Stimulated activated CD4-positive, alpha-beta T cell treated with anti-CD3 and anti-CD28 coated beads, Interleukin-12 subunit alpha, Interleukin-12 subunit beta, amount 100 ng/mL, for 4 hours (primary cell): ENCODE measurements at regions not wholly inside any gene's neighbourhood (a gene's known extent, or its start where the extent isn't known, plus 50 kb on each side); places are given as distances from the start of the nearest gene placed in this dataset.

ENCODE experiments used
- DNase-seq: peaks from one replicate; pipeline ENCODE4 v3.0.0-alpha.2; 2020

DNA sequence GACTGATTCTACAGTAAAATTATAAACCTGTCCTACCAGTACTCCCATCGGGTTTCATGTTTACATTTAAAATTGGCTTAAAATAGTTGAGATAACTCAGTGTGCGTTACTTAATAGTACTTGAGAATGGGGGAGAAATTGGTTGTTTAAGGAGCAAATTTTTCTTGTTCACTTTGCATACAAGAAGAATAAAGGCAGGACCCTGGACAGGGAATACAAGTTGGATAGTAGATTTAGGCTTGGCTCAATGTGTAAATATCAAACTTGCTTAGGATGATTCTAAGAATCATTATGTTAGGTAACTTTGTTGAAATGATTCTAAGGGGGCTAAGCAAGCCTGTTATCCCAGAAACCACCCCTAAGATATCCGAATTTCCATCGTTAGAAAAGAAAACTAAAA is 448.4 kb upstream of the TLE4 start:
- no peak for DNase-seq

DNA sequence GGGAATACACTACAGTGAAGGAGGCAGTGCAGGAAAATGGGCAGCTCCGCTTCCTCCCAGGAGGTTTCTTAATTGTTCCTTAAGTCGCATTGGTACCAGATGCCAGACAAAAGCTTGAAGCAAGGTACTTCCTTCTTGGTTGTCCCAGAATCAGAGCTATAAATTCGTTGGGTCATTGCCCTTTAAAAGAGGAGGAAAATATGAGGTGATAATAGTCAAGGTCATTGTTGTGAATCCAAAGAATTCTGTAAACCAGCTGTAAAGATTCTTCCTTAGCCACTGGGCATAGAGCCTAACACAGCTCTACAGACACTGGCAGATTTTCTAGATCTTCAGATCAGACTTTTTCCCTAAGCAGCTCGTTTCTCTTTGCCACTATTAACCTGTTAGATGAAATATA is 444.1 kb upstream of the TLE4 start:
- no peak for DNase-seq

DNA sequence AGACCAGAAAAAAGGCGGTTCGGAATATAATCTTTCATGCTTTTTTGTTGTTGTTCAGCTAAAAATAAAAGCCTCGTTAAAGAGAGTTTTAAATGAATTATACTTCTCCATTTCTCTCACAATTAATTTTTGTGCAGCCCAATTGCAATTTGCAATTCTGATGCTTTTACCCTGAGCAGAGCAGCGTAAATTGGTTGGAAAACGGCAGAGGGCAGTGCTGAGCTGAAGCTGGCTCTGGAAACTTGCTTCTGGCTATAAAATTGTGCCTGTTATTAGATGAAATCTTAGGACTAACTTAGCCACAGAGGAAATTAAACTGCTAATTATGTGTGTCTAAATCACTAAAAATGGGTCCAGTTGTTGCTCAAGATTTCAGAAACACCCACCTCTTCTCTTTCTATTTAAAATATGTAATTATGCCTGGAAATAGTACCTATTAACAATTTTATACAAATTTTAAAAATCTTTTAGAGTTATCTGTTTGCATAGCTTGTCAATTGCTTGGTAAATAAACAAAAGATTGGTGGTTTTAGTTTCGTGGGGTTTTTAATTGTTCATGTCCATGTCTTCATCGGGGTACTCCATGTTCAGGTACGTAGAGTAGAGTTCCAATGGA is 441.8 kb upstream of the TLE4 start:
- peak; percentile 4 for DNase-seq

DNA sequence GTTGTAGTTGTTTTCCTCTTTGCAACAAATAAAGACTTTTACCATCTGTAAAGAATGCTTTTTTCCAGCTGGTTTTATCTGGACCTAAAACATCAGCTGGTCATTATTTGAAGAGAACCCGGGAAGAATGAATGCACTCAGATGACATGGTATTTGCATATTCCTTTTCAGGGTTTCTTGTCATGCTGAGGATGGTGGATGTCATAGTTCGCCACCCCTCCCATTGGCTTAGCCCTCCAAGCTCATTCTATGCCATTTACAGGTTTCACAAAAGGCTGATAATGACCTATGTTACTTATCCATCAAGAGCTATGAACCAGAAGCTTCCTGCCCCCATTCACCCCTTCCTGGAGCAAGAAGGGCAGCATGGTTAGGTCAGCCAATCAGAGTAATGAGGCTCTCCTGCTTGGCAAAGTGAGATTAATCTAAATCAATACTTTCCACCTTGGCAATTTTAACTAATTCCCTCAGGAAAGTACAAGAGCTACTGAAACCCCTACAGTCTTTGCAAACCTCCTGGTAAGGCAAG is 440.5 kb upstream of the TLE4 start:
- no peak for DNase-seq

DNA sequence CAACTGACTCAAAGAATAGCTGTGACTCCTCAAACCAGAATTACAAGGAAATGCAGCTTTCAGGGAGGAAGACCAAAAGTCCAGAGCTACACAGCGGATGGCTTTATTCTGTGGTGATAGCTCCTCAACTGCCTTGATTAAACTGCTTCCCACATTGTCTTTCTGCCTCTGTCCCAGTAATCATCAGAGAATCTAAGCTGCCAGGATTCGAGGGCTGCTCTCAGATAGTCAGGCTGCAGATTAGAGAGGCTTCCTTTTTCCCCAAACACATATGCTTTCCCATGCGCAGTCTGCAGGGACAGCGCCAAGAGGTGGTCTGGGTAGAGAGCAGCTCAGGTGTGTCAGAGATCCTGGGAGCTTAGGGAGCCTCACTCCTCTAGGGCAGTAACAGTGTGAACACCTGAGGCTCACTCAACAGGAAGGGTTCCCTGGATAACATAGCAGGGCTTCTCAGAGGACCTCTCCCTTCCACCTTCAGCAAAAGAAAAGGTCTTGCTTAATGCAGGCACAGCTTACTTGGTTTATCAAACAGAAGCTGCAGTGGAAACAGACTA is 439.9 kb upstream of the TLE4 start:
- DNase-seq: no peak

DNA sequence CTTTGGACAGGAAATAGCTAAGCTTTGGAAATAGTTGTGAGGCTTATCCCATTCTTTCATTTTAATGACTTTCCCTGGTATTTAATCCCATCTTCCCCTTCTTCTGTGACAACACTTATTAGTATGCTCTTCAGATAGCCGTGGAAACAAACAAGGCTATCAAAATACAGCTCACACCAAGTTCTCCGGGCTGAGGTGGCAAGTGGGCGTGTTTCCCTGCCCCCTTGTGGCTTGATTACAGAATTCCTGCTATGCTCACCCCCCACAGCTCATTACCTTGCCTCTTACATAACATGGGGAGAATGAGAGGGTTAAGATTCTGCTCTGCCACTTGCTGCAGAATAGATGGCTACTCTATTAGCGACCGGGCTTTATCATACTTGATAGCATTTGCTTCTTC is 437.1 kb upstream of the TLE4 start:
- no peak for DNase-seq

DNA sequence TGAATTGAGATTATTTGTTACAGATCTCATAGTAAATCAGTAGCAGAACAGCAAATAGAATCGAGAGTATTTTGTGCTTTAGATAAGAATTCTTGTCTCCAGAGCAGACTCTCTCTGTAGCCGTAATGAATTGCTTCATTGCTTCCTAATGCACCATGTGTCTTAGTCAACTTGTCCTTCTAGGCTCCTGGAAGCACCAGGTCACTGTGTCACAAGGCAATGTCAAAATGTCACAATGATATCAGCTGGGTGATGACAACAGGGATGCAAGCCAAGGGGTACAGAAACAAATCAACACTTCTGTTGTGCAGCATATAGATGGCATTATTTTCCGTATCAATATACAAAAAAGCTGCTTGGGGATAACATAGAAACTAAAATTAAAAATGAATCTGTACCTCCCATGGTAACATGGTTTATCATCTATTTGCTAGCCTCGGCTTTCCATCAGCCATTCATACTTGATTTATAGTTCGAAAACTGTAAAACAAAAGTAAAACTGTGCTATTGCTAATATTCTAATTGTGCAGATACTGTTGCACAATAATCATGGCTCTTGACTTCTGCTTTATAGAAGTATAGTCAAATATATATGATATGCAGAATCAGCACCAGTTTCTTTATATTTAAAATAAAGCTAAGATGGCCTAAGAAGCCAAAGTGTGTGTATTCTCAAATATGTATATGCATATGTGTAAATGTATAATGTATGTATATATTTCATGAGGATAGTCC is 435.9 kb upstream of the TLE4 start:
- no peak for DNase-seq

DNA sequence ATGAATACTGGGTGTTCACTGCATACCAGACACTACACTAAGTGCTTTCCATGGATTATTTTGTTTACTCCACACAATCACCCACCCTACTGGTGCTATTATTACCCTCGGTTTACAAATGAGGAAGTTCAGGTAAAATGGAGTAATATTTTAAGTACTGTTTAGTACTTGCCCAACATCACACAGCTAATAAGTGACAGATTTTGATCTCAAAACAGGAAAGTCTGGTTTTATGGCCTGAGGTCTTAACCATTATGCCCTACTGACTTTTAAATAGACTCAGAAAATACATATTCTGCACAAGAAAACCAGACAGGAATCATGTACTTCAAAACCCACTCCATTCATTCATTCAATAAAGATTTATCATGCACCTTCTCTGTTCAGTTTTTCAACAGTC is 431.0 kb upstream of the TLE4 start:
- no peak for DNase-seq

DNA sequence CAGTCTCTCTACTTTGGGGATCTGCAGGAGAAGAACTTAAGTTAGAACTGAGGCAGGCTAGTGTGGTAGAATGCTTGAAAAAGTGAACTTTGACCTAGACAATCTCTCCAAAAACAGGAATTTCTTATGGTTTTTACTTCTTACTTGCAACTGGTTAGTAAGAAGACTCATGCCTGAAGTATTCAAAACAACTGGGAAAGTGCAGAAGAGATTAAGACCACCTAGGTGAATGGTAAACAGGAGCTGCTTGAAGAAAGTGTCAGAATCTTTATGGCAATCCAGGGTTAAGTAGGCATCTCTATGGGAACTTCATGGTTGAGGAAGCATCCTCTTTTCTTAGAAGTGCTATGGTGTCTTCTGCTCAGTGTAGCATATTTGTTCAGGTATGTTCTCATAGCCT is 428.6 kb upstream of the TLE4 start:
- no peak for DNase-seq

DNA sequence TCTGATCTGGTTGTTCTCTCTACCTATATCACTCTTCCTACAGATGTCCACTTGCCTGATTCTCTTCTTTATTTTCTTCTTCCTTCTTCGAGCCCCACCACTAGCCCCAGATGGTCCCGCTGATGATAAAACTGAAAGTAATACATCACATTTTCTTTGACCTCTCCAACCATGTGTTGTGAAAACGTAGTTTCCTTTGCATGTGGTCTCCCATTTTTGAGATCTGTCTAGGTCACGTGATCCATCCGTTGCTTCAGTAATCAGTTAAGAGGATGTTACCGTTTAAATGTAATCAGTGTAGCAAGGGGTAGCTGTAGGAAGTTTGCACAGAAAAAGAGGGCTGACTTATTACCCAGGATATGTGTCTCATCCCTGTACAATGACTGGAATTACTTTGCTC is 426.3 kb upstream of the TLE4 start:
- no peak for DNase-seq

DNA sequence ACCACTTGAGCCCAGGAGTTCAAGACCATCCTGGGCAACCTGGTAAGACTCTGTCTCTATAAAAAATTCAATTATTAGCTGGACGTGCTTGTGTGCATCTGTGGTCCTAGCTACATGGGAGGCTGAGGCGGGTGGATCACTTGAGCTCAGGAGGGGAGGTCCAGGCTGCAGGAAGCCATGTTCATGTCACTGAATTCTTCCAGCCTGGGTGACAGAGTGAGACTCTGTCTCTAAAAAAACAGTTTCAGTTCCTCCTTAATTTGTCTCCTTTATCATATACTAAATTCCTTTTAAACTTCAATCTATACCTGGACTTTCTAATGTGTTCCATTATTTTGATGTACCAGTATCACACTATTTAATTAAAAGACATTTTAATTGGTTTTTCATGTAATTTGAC is 422.2 kb upstream of the TLE4 start:
- no peak for DNase-seq

DNA sequence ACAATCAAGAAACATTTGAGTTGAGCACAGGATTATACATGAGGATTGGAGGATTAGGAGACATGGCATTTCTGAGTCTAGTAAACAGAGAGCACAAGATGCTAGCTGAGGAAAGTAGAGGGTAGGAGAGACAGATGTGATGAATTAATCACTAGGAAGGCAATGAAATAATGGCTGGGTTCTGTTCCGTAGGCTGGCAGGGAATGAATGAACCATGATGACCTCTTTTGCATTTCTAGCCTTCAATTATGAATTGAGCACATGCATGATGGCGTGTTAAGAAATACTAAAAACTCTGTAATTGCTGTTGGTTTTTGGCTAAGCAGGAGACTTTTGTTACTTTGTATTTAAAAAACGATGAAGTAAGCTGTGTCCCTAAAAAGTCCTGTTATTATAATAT is 420.0 kb upstream of the TLE4 start:
- no peak for DNase-seq

DNA sequence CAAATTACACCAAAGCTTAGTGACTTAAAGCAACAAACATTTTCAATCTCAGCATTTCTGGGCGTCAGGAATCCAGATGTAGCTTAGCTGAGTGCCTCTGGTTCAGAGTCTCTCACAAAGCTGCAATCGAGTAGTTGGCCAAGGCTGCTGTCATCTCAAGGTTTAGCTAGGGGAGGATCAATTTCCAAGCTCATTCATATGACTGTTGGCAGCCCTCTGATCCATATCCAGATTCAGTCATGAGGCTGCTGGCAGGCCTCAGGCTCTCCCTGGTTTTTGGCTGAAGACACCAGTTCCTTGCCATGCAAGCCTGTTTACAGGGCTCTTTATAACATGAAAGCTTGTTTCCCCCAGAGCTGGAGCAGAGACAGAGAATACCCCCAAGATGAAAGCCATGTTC is 419.5 kb upstream of the TLE4 start:
- no peak for DNase-seq

DNA sequence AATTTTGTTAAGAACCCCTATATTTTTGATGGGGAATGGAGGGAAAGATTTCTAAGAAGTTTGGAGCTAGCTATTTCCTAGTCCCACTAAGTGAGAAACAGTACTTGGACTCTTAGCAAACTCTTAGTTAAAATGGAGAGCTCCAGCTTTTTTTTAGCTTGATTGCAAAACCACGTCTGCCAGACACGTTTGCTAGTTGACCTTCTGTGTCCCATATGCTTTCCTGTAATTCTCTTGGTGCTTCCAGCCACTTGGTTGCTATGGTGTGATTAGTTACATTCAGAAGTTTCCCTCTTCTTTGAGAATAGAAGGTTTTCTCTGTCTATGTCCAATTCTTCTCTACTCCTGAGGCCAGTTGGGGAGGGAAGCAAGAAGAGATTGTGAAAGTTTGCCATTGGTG is 417.0 kb upstream of the TLE4 start:
- DNase-seq: no peak

DNA sequence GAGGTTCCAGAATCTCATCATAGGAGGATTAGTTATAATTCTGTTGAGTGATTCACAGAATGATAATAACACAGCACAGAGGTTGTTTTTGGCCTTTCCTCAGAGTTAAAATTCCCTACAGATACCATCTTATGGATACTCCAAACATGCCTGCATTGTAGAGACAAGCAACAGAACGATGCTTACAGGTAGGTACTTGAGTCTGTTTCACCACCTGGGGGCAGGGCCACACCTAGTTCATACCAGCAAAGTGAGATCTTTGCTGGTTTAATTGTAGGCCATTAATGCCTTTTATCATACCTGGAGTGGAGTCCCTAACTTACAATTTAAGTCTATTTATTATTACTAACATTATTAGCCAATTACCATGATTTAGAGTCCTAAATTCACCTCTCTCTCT is 416.5 kb upstream of the TLE4 start:
- no peak for DNase-seq

DNA sequence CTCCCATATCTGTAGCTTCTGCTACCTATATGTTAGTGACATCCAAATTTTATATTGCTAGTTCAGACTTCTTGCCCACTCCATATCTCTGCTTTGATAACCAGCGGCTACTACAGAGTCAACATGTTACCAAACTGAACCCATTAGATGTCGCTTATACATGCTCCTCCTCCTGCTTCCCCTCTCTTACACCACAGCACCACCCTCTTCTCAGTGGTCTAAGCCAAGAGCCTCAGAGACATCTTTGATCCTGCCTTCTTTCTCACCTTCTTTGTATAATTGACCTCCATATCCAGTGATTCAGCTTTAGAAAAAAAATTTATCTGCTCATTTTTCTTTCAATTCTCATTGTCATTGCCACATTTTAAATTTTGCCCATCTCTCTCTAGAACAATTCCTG is 408.2 kb upstream of the TLE4 start:
- no peak for DNase-seq

DNA sequence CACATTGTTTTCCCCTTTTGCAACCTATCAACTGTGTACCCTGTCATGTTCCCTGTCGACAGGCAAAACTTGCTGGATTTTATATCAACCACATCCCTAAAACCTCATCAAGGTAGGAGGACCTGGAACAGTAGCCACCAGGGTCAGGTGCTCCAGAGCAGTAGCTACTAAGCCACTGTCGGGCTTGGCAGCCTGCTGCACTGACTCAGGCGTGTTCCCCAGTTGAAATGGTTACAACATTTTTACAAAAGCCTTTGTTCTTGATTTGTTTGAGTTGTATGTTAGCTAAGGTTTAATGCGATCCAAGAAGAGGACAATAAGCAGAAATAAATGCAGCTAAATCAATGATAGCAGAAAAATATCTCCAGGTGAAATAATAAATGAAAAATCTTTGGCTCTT is 407.4 kb upstream of the TLE4 start:
- no peak for DNase-seq

DNA sequence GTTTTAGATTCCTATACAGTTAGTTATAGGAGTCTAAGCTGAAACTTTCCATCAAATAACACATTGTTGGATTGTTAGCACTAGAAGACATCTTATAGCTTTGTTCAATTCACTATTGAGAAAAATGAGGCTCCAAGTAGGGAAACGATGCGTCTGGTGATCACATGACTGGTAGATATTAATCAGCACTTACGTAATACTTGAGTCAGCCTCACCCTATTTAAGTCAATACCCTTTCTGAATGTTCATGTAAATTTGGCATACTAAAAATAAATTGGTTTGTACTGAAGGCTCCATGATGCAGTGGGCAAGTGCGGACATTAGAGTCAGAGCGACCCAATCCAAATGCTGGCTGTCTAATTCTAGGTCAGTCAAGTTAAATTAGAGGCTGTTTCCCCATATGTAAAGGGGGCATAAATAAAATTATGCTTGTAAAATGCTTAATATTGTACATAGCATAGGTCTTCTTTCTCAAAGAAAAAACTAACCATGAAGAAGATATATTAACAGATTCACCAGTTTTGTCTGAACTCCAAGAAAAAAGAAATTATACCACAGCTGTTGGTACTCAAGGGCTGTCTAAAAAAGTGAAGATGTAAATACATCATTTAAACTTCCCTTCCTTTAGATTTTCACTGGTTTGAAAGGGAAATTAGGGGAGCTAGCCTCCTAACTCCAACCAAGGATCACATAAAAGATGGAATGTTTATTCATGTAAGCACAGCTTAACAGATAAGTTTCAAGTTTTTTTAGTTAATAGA is 406.6 kb upstream of the TLE4 start:
- no peak for DNase-seq

DNA sequence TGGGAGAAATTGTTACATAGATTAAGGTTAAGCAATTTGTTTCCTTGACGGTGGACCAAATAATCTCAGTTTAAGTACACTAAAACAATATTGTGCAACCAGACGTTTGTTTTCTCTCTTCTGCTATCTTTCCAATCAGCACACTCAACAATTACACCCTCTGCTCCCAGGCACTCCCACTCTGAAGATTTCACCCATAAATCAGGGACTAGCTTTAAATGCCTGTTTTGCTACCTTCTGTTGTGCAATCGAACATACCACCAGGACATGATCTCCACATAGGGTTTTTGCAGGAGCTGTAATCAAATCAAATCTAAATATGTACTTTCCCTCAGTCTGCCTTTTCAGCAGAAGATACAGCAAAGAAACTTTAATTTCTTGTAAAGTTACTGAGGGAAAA is 405.8 kb upstream of the TLE4 start:
- no peak for DNase-seq

DNA sequence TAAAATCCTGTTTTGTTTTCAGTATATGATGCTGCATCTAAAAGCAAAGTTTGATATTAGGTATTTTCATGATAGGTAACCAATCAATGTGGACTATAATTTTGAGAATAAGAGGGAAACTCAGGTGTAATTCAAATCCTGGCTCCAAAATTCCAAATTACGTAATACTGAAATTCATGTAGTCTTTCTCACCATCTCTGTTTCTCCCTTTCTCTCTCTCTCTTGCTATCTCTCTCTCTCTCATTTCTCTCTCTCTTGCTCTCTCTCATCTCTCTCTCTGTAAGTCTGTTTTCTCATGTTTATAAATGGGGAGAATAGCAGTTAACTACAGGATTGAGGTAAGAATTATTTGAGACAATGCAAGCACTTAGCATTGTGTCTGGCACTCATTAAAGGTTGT is 401.1 kb upstream of the TLE4 start:
- no peak for DNase-seq

DNA sequence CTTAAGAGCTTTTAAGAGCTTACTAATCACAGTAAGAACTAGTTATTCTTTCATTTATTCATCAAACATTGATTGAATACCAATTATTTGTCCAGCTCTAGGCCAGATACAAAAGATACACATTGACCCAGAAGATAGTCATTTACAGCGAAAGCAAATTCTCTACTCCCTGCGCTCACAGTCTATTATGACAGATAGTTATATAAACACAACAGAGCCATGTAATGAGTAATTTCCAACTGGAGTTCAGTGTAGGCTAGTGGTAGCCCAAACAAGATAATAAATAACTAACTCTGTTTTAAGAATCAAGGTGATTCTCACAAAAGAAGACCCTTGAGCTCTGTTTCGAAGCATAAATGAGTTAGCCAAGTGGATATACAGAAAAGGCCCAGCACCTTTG is 397.8 kb upstream of the TLE4 start:
- no peak for DNase-seq

DNA sequence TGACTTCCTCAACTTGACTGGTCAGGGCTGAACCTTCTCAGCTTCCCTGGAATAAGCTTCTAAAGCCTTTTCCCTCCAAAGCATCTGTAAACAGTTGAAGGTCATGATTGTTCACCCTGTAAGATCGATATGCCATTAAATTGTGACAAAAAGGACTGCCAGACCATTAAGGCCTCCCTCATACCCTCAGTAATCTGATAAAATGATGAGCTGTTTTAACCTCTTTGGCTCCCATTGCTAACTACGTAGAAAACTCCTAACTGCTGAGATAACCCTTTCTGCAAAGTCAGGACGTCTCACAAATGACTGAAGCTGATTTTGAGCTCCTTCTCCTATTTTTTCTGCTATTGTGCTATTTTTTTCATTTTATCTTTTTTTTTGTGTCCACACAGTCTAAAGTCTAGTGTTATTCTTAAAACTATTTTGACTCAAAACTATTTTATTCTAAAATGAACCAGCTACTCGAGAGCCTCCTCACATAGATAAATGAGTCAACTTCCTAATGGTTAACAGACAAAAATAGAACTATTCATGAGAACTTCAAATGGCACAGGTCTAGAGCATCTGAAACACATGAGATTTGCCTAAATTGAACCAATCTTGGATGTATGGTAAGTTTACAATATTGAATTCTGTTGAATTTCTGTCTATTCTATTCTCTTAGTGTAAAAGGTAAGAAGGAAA is 395.6 kb upstream of the TLE4 start:
- DNase-seq: no peak

DNA sequence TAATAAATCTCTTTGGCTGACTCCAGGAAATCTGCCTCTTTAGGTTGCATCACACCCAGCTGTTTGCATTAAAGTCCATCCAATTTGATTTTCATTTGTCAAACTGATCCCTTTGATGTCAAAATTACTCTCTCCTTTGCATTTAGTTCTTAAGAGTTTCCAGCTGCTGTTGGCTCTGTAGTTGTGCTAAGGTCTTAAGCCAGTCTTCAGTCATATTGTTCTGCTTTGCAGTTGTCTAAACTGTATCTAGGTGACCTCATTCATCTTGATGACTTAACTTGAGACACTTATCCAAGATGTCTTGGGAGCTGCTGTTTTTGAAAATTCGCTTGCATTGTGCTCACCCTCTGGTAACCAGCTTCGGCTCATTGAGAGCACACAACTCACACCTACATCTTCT is 386.9 kb upstream of the TLE4 start:
- DNase-seq: no peak
